Neutrophil (primary cell): ENCODE measurements at regions not wholly inside any gene's neighbourhood (a gene's known extent, or its start where the extent isn't known, plus 50 kb on each side); places are given as distances from the start of the nearest gene placed in this dataset.

Experiments
- H3K27ac ChIP-seq: fragments of 200-600 bp; sonication (generic); 2 replicates; pipeline ENCODE4 v1.5.1; 2016; ENCODE audit warnings: mild to moderate bottlenecking, moderate library complexity
- H3K27me3 ChIP-seq: fragments of 200-600 bp; sonication (generic); 2 replicates; pipeline ENCODE4 v1.6.0; 2016; ENCODE audit warnings: mild to moderate bottlenecking
- H3K36me3 ChIP-seq: fragments of 200-600 bp; sonication (generic); 2 replicates; pipeline ENCODE4 v1.5.1; 2017
- H3K4me1 ChIP-seq, 2 experiments: fragments of 200-600 bp in 1 of 2; sonication (generic) in 1 of 2; 1 replicate in 1 of 2; 2 replicates in 1 of 2; pipeline versions ENCODE4 v1.5.1 to v1.6.1; 2013 to 2016; ENCODE audit warnings: low read depth in 1 of 2, low read length in 1 of 2, mild to moderate bottlenecking in 1 of 2, moderate library complexity in 1 of 2; ENCODE audit not compliant: control insufficient read depth in 1 of 2, insufficient read depth in 1 of 2
- H3K4me3 ChIP-seq, 2 experiments: fragments of 200-600 bp in 1 of 2; sonication (generic) in 1 of 2; 1 replicate in 1 of 2; 2 replicates in 1 of 2; pipeline ENCODE4 v1.5.1; 2013 to 2016; ENCODE audit warnings: low read depth in 1 of 2, low read length in 1 of 2, mild to moderate bottlenecking in 1 of 2, moderate library complexity in 1 of 2
- H3K9me3 ChIP-seq: fragments of 200-600 bp; sonication (generic); 2 replicates; pipeline ENCODE4 v1.5.1; 2016
- TF ChIP-seq, protein P1 (sequence below): fragments of 200-600 bp; sonication (generic); IDR thresholded peaks from 2 replicates; pipeline ENCODE4 v1.5.1; 2016; ENCODE audit warnings: antibody characterized with exemption

DNA sequence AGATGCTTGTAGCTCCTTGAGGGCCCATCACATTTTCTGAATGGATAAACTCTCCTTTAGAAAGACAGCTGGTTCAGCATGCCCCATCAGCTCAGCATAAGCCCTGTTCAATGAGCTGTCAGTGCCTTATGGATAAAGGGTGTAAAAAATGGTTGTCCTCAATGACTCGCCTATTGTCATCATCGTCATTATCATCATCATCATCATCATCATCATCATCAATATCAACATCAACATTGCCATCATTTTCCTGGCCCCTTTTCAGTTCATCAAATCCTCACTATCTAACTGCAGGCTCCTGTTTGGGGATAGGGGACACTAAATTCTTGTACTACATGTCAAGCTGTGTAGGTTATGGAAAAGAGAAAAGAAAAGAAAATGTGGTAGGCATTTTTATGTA lies 310.7 kb upstream of the MTNR1B start:
- Histone ChIP-seq H3K4me1 (no peaks in the 10 kb centered on the region), H3K27ac (no peak overlapping the region), H3K27me3 (no peaks in the 10 kb centered on the region), H3K36me3 (no peaks in the 10 kb centered on the region), H3K9me3 (no peaks in the 10 kb centered on the region), H3K4me3 (no peak overlapping the region)
- TF ChIP-seq, protein P1, sequence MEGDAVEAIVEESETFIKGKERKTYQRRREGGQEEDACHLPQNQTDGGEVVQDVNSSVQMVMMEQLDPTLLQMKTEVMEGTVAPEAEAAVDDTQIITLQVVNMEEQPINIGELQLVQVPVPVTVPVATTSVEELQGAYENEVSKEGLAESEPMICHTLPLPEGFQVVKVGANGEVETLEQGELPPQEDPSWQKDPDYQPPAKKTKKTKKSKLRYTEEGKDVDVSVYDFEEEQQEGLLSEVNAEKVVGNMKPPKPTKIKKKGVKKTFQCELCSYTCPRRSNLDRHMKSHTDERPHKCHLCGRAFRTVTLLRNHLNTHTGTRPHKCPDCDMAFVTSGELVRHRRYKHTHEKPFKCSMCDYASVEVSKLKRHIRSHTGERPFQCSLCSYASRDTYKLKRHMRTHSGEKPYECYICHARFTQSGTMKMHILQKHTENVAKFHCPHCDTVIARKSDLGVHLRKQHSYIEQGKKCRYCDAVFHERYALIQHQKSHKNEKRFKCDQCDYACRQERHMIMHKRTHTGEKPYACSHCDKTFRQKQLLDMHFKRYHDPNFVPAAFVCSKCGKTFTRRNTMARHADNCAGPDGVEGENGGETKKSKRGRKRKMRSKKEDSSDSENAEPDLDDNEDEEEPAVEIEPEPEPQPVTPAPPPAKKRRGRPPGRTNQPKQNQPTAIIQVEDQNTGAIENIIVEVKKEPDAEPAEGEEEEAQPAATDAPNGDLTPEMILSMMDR = no peak

DNA sequence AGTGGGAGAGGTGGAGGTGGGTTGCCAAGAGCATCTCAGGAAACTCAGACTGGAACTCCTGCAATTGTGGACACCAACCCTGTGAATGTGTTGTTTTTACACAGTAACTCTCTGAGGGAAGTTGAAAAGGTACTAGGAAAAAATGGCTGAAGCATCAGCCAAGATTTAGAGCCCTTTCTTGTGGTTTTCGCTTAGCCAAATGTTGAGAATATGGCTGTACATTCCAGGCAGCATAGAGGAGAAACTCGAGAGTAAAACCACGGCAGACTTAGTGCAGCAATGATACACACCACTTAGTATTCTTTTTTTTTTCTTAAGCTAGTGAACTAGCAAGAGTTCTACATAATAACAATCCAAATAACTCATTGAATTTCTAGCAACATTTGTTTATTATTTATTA lies 309.7 kb upstream of the MTNR1B start:
- H3K27ac ChIP-seq = no peak overlapping the region
- no peak overlapping the region for H3K4me3 ChIP-seq
- H3K36me3 ChIP-seq = no peaks in the 10 kb centered on the region
- no peaks in the 10 kb centered on the region for H3K27me3 ChIP-seq
- no peaks in the 10 kb centered on the region for H3K9me3 ChIP-seq
- TF ChIP-seq, protein P1 = no peak
- no peaks in the 10 kb centered on the region for H3K4me1 ChIP-seq

DNA sequence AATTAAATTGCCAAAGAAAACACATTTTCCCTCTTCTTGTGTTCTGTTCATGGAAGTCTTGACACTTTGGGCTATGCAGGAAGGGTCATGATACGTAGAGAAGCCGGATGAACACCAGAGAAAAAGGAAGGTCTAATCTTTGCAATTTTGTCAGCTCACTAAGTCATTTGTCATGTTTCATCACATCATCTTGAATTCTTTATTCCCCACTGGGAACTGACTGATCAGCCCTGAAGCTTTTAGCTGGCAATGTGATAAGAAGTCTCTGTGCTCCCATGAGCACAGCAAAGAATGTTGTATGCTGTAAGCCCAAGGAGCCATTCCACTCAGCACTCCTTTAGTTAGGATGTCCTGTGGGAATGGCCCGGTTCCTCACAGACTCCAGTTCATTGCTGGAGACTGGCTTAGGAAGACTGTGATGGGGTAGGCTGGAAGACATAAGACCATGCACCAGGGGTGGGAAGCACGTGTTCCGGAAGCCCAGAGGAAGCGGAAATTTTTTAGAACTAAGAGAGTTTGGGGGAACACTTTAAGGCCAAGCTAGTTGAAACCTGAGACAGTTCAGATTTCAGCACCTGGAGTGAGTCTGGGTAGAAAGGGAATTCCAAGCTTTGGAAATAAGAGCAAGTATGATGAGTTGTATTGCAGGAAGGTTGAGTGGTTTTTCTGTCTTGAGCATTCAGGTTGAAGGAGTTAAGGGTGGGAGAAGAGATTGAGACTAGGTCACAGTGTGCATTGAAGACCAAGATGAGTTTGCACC lies 306.7 kb upstream of the MTNR1B start:
- Histone ChIP-seq H3K27ac (no peak overlapping the region), H3K27me3 (no peaks in the 10 kb centered on the region), H3K36me3 (no peaks in the 10 kb centered on the region), H3K4me3 (no peak overlapping the region), H3K4me1 (no peaks in the 10 kb centered on the region), H3K9me3 (no peaks in the 10 kb centered on the region)
- TF ChIP-seq, protein P1 = no peak

DNA sequence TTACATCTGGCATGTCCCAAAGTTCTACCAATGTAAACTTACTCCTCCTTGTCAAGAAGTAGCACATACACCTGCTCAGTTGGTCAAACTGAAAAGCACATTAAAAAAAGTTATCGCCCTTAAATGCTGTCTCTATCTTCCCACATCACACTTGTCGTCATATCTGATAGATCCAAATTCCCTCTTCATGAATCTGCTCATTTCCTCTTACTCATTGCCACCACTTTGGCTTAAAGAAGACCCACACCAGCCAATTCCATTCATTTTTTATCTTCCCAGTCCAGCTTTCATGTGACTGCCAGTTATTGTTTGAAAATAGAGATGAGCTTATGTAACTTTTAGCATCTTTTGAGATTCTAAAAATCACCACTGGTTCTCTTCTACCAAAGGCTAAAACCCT lies 305.9 kb upstream of the MTNR1B start:
- Histone ChIP-seq H3K36me3 (no peaks in the 10 kb centered on the region), H3K4me1 (no peaks in the 10 kb centered on the region), H3K9me3 (no peaks in the 10 kb centered on the region), H3K27me3 (no peaks in the 10 kb centered on the region), H3K4me3 (no peak overlapping the region), H3K27ac (no peak overlapping the region)
- TF ChIP-seq, protein P1 = no peak

DNA sequence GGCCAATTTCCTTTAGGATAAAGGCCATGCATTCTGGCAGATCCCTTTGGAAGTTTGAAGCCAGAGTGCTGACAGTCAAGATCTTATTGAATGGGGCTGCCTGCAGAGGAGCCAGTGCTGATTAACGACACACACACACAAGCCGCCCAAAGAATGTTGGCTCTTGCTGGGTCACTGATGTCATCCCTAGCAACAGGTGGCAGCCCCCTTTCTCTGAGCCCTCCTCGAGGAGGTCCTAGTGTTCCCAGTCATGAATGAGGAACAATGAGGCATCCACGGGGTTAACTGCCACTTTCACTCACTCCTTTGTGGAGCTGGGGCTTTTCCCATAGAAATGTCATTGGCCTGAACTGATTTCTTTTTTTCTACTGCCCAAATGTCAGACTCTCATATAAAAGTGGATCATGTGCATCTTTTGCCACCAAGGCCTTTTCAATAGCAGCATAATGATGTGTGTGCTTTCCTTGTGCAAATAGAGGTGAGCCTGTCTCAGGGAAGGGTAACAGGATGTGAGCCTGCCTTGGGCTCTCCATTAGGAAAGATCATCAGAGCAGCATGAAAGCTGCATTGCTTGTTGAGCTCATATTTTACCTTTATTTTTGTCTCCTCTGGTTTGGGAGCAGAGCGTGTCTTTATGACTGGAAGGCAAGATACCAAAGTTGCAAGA lies 301.8 kb upstream of the MTNR1B start:
- Histone ChIP-seq H3K4me1 (no peaks in the 10 kb centered on the region), H3K4me3 (no peak overlapping the region), H3K27ac (no peak overlapping the region), H3K9me3 (no peaks in the 10 kb centered on the region), H3K36me3 (no peaks in the 10 kb centered on the region), H3K27me3 (no peaks in the 10 kb centered on the region)
- TF ChIP-seq, protein P1 = no peak
